ENCODE measurements at regions not wholly inside any gene's neighbourhood (a gene's known extent, or its start where the extent isn't known, plus 50 kb on each side); places are given as distances from the start of the nearest gene placed in this dataset.

- TF ChIP-seq POLR2A (IDR thresholded peaks at IDR 0.05): no peak
- no peak for TF ChIP-seq CTCF (IDR thresholded peaks at IDR 0.05)
- Histone ChIP-seq H3K27ac (no peak overlapping the region), H3K9me3 (no peaks in the 10 kb centered on the region), H3K27me3 (no peaks in the 10 kb centered on the region), H3K4me3 (no peak overlapping the region), H3K4me1 (peaks cover 0 to 37% (median 21%) of the 10 kb centered on the region in 12 donors), H3K36me3 (no peaks in the 10 kb centered on the region)
- WGBS, 4 donors: 93 to 96% (median 95%) methylated on average over 10 to 11 of the region's 11 CpGs
- DNase-seq (no peak), ATAC-seq (no peak)
- intact Hi-C loops (cut with DNase I): no loop called here
Measured at GRCh38 chr16:85288869-85289660, 176.8 kb upstream of the CIBAR2 start.

DNA sequence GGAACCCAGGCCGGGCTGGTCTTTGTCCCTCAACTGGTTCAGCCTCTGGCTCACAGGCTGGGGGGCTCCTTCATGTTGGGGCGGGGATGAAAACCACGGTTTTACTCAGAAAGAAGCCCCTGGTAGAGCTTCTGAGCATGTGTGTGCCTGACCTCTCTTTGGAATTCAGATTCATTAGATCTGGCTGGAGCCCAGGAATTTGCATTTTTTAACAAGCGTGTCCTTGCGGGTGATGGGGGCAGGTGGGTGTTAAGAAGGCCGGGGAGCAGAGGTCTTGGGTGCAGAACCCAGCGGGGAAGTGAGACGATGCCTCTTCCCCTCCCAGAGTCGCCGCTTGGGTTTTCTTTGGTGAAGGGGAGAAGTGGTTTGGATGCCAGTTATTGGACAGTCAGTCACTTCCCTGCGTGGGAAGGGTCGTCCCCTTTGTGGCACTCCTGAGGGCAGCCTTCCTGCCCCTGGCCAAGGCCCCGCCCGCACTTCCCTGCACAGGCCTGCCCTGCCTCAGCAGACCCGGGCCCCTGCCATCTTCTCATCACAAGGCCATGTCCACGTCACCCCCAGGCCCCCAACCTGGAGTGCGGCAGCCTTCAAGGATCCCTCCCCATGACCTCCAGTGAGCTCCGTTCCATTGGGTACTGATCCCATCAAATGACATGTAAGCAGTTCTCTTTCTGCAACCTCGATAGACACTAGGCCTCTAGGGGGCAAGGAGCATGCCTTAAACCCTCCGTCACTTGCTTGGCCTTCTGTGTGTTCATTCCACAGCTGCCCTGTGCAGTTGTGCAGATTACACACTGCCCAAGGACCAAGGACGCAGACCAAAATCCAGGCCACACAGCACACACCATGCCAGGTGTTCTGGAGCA is 177.7 kb upstream of the CIBAR2 start:
- Histone ChIP-seq H3K9me3 (no peaks in the 10 kb centered on the region), H3K36me3 (no peaks in the 10 kb centered on the region), H3K27me3 (no peaks in the 10 kb centered on the region), H3K27ac (no peak overlapping the region), H3K4me1 (peaks cover 0 to 38% (median 21%) of the 10 kb centered on the region in 12 donors), H3K4me3 (no peak overlapping the region)
- intact Hi-C loops (cut with DNase I): no loop called here
- 93 to 96% (median 95%) methylated on average over 21 of the region's 21 CpGs for WGBS, 4 donors
- no peak for DNase-seq
- no peak for ATAC-seq
- TF ChIP-seq POLR2A (IDR thresholded peaks at IDR 0.05) (no peak), CTCF (IDR thresholded peaks at IDR 0.05) (no peak)

DNA sequence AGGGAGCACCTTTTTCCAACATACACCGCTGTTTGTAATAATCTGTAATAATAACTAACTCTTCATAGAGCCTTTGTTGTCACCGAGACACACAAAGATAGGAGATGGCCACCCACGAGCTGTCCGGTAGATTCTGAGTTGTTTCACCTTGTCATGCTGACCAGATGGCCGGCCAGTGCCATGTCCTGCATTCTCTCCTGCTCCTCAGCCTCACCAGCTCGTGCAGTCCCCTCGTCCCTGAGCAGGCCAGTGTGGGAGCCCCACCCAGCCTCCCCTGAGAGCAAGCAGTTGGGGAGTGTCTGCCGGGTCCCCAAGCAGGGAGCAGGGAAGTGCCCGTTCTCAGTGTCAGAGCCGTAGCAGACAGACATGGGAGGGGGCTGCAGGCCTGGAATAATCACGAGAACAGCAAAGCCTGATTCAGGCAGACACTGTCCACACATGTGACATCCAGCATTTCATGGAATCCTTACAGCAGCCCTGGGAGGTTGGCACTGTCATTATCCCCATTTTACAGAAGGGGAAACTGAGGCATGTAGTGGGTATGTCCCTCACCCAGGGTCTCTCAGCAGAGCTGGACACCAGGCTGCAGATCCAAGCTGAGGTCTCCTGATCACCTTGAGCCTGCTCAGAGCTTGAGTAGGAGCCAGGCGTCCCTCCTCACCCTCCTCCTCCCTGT is 178.5 kb upstream of the CIBAR2 start:
- no peaks in the 10 kb centered on the region for H3K9me3 ChIP-seq
- H3K4me3 ChIP-seq: no peak overlapping the region
- H3K4me1 ChIP-seq: peaks cover 0 to 36% (median 19%) of the 10 kb centered on the region in 12 donors
- H3K27ac ChIP-seq: peak overlapping the region in 4 of 12 donors; percentile 30 to 63 (median 39)
- intact Hi-C loops (cut with DNase I): no loop called here
- no peak for TF ChIP-seq CTCF (IDR thresholded peaks at IDR 0.05)
- TF ChIP-seq POLR2A (IDR thresholded peaks at IDR 0.05): no peak
- H3K36me3 ChIP-seq: no peaks in the 10 kb centered on the region
- DNase-seq (no peak), ATAC-seq (no peak)
- WGBS, 4 donors: 75 to 95% (median 86%) methylated on average over 9 to 12 of the region's 12 CpGs
- no peaks in the 10 kb centered on the region for H3K27me3 ChIP-seq

Measured in heart left ventricle (tissue), 16 donors.